ENCODE measurements at regions not wholly inside any gene's neighbourhood (a gene's known extent, or its start where the extent isn't known, plus 50 kb on each side); places are given as distances from the start of the nearest gene placed in this dataset.

DNA sequence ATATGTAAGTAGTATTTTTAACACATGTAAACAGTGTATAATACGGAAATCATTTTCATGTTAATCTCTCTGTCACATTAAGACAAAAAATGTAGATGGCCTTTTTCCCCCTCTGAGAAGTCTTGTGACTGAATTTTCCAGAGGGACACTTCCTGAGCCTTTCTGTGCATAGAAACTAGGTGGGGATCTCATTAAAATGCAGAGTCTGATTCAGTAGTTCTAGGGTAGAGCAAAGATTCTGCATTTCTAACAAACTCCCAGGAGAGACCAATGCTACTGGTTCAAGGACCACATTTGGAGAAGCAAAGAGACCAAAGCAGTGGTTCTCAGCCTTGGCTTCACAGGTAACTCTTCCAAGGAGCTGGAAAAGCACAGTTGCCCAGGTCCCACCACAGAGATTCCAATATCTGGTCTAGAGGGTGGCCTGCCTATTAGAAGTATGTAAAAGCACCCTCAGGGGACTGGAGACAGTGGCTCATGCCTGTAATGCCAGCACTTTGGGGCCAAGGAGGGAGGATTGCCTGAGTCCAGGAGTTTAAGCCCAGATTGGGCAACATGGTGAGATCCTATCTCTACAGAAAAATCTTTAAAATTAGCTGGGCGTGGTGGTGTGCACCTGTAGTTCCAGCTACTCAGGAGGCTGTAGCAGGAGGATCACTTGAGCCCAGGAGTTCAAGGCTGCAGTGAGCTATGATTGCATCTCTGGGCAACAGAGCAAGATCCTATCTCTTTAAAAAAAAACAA is 378.5 kb downstream of the KIF16B start:
- ATAC-seq (no peak), DNase-seq (no peak)
- Mint-ChIP-seq H3K9me3 (ENCODE audit: low read depth) (peaks cover 4% of the 10 kb centered on the region), H3K27ac (no peak overlapping the region), H3K36me3 (no peaks in the 10 kb centered on the region), H3K4me1 (no peaks in the 10 kb centered on the region), H3K27me3 (no peaks in the 10 kb centered on the region), H3K4me3 (no peak overlapping the region)
- CTCF ChIA-PET = no interaction called here

DNA sequence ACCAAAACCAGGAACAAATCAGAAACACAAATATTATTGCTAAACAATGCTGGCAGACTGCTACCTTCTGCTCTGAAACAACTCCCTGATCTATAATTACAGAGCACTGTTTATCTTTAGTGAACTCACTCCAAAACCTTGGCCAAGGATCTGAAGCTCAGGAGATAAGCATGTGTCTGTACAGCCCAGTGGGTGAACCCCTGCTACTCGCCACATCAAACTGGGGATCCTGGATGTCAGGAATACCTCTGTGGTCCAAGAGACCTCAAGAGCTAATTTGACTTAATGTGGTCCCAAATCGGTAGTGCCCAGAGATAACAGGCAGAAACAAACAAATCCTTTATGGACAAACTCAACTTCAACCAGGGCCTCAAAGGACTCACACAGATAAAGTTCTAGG is 381.8 kb downstream of the KIF16B start:
- H3K4me3 Mint-ChIP-seq = no peak overlapping the region
- DNase-seq = no peak
- no peak for ATAC-seq
- H3K27me3 Mint-ChIP-seq = no peaks in the 10 kb centered on the region
- H3K27ac Mint-ChIP-seq = no peak overlapping the region
- H3K36me3 Mint-ChIP-seq = no peaks in the 10 kb centered on the region
- CTCF ChIA-PET = no interaction called here
- no peaks in the 10 kb centered on the region for H3K9me3 Mint-ChIP-seq (ENCODE audit: low read depth)
- H3K4me1 Mint-ChIP-seq = no peaks in the 10 kb centered on the region

DNA sequence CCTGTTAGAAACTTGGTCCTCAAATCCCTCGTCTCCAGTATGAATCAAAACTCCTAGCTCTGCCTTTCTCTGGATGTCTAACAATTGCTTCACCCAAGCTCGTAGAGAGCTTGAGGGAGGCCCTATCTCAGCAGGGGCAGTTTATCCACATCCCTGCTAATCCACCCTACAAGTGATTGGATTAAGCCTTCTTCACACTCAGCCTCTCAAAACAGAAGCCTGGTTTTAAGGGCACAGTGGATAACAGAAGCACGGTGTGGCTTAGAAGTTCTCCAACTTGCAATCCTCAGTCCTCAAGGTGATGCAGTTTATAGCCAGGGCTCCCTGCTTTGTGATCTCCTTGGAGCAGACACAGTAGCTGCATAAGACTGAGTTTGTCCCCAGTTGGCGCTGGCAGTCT is 383.9 kb downstream of the KIF16B start:
- CTCF ChIA-PET = no interaction called here
- DNase-seq (no peak), ATAC-seq (no peak)
- Mint-ChIP-seq H3K9me3 (ENCODE audit: low read depth) (no peaks in the 10 kb centered on the region), H3K27me3 (no peaks in the 10 kb centered on the region), H3K4me3 (no peak overlapping the region), H3K36me3 (no peaks in the 10 kb centered on the region), H3K4me1 (no peaks in the 10 kb centered on the region), H3K27ac (no peak overlapping the region)

GRCh38 chr20:16187956-16188616 is 385.2 kb downstream of the KIF16B start:
- CTCF ChIA-PET = no interaction called here
- no peaks in the 10 kb centered on the region for H3K4me1 Mint-ChIP-seq
- no peaks in the 10 kb centered on the region for H3K27me3 Mint-ChIP-seq
- no peak for ATAC-seq
- no peak for DNase-seq
- no peaks in the 10 kb centered on the region for H3K9me3 Mint-ChIP-seq (ENCODE audit: low read depth)
- H3K4me3 Mint-ChIP-seq = no peak overlapping the region
- H3K27ac Mint-ChIP-seq = no peak overlapping the region
- H3K36me3 Mint-ChIP-seq = no peaks in the 10 kb centered on the region

DNA sequence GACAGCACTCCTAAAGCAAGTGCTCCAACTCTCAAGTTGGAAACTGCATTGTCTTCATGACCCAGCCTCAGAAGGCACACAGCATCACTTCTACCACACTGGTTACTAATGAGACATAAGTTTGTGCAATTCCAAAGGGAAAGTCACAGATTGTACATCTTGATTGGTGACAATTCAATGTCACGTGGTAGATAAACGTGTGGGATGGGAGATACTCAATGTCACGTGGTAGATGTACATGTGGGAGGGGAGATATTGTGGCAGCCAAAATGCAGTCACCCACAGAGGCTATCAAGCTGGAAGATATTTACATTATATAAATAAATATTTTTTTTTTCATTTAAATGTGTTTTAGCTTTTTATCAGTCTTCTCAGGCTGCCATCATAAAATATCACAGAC is 393.3 kb downstream of the KIF16B start:
- Mint-ChIP-seq H3K27me3 (no peaks in the 10 kb centered on the region), H3K9me3 (ENCODE audit: low read depth) (peaks cover 5% of the 10 kb centered on the region), H3K4me3 (no peak overlapping the region), H3K36me3 (no peaks in the 10 kb centered on the region), H3K4me1 (no peaks in the 10 kb centered on the region), H3K27ac (no peak overlapping the region)
- CTCF ChIA-PET = interaction anchor here (1.3 kb wide), 1 partner anchor 54 kb away, joined by 3 read pairs; no protein-coding TSS in a partner anchor
- DNase-seq (no peak), ATAC-seq (no peak)

- H3K36me3 Mint-ChIP-seq = no peaks in the 10 kb centered on the region
- peaks cover 5% of the 10 kb centered on the region for H3K9me3 Mint-ChIP-seq (ENCODE audit: low read depth)
- no peaks in the 10 kb centered on the region for H3K27me3 Mint-ChIP-seq
- CTCF ChIA-PET = interaction anchor here (1.3 kb wide), 1 partner anchor 55 kb away, joined by 3 read pairs; no protein-coding TSS in a partner anchor
- ATAC-seq (no peak), DNase-seq (no peak)
- H3K4me1 Mint-ChIP-seq = no peaks in the 10 kb centered on the region
- no peak overlapping the region for H3K4me3 Mint-ChIP-seq
- H3K27ac Mint-ChIP-seq = no peak overlapping the region
Measured at GRCh38 chr20:16179371-16179770, 393.9 kb downstream of the KIF16B start.

DNA sequence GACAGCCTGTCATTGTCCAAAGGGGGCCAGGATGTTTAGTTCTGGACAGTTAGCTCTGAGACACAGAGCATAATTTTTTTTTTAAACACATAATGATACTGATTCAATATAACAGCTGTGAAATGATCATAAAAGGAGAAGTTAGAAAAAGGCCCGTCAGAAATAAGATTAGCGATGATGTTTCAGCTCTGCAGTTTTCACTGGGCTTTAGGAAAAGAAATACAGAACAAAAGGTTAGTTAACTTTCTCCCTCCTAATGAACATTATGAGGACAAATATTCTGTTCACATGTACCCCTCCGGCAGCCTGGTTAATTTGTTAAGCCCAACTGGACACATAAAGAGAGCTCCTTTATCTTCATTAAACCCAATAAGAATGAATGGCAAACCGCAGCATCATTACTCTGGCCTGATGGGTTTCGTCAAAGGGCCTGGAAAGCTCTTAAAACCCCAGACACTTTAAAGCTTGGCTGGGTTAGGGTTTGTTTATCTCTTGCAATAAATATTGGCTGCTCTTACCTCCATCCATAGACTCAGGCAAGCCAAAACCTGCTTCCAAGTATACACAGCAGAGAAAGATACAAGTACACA is 394.6 kb downstream of the KIF16B start:
- H3K4me3 Mint-ChIP-seq = no peak overlapping the region
- CTCF ChIA-PET = interaction anchor here (1.3 kb wide), 1 partner anchor 56 kb away, joined by 3 read pairs; no protein-coding TSS in a partner anchor
- no peak overlapping the region for H3K27ac Mint-ChIP-seq
- H3K9me3 Mint-ChIP-seq (ENCODE audit: low read depth) = peaks cover 5% of the 10 kb centered on the region
- DNase-seq (no peak), ATAC-seq (no peak)
- H3K27me3 Mint-ChIP-seq = no peaks in the 10 kb centered on the region
- H3K36me3 Mint-ChIP-seq = no peaks in the 10 kb centered on the region
- no peaks in the 10 kb centered on the region for H3K4me1 Mint-ChIP-seq

DNA sequence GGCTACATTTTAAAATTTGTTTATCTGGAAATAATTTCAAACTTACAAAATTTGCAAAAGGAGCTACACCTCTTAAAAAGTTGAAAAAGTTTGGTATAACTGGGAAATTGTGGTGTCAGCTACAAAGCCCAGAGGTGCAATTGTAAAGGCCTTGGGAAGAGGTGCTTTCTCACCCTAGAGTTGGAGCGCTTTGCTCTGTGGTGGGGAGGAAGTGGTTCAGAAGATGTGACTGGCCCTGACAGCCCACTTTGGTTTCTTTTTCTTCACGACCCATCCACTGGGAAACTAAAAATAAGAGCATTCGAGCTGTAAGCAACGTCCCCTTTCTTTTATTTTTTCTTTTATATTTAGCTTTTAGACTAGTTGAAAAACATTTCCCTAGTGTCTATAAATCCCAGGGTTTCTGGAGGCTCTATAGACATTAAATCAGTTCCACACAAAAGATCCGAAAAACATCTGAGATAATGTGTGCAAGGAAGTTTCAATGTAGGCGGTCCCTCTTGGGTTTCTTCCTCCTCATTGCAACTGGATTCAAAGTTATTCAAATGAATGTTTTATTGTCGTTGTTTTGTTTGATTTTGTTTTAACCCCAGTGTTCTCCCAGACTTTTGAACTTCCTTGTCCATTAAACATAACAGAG is 397.8 kb downstream of the KIF16B start:
- Mint-ChIP-seq H3K27ac (no peak overlapping the region), H3K4me3 (no peak overlapping the region), H3K4me1 (no peaks in the 10 kb centered on the region), H3K27me3 (no peaks in the 10 kb centered on the region), H3K36me3 (no peaks in the 10 kb centered on the region), H3K9me3 (ENCODE audit: low read depth) (peaks cover 10% of the 10 kb centered on the region)
- CTCF ChIA-PET = no interaction called here
- DNase-seq (no peak), ATAC-seq (no peak)

DNA sequence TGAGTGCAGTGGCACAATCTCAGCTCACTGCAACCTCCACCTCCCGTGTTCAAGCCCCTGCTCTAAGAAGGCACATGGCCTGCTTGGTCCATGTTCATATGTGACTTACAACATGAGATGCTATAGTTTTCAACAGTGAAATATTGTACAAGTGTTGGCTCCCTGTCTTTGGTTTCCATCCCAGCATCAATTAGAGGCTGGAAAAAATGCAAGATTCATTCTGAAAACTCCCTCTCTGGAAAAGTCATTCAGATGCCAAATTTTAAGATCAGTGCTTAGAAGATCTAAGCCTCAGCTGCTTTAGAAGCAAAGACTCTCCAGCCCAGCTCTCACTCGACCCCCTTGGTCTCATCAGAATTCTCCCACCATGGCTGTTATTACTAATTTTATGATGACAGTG is 398.9 kb downstream of the KIF16B start:
- Mint-ChIP-seq H3K27me3 (no peaks in the 10 kb centered on the region), H3K27ac (no peak overlapping the region), H3K36me3 (no peaks in the 10 kb centered on the region), H3K4me3 (no peak overlapping the region), H3K4me1 (no peaks in the 10 kb centered on the region), H3K9me3 (ENCODE audit: low read depth) (peaks cover 8% of the 10 kb centered on the region)
- CTCF ChIA-PET = no interaction called here
- ATAC-seq = no peak
- no peak for DNase-seq

- Mint-ChIP-seq H3K36me3 (no peaks in the 10 kb centered on the region), H3K4me1 (no peaks in the 10 kb centered on the region)
Measured at GRCh38 chr20:16173044-16173443, 400.2 kb downstream of the KIF16B start.

GRCh38 chr20:16171180-16171579 is 402.1 kb downstream of the KIF16B start:
- Mint-ChIP-seq H3K27ac (no peak overlapping the region), H3K27me3 (no peaks in the 10 kb centered on the region), H3K4me1 (no peaks in the 10 kb centered on the region), H3K36me3 (no peaks in the 10 kb centered on the region), H3K9me3 (ENCODE audit: low read depth) (peaks cover 10% of the 10 kb centered on the region), H3K4me3 (no peak overlapping the region)
- no peak for ATAC-seq
- DNase-seq = no peak
- CTCF ChIA-PET = no interaction called here

More at GRCh38 chr20:16173044-16173443, 400.2 kb downstream of the KIF16B start:
- Mint-ChIP-seq H3K27me3 (no peaks in the 10 kb centered on the region), H3K9me3 (ENCODE audit: low read depth) (peaks cover 10% of the 10 kb centered on the region), H3K4me3 (no peak overlapping the region), H3K27ac (no peak overlapping the region)
- CTCF ChIA-PET = no interaction called here
- DNase-seq = no peak
- no peak for ATAC-seq

- Mint-ChIP-seq H3K4me3 (no peak overlapping the region), H3K27me3 (no peaks in the 10 kb centered on the region), H3K9me3 (ENCODE audit: low read depth) (peaks cover 10% of the 10 kb centered on the region), H3K36me3 (no peaks in the 10 kb centered on the region), H3K4me1 (no peaks in the 10 kb centered on the region), H3K27ac (no peak overlapping the region)
- no peak for DNase-seq
- CTCF ChIA-PET = no interaction called here
- no peak for ATAC-seq
Measured at GRCh38 chr20:16170406-16170971, 402.8 kb downstream of the KIF16B start.

GRCh38 chr20:16167423-16168130 is 405.7 kb downstream of the KIF16B start:
- DNase-seq (no peak), ATAC-seq (no peak)
- H3K9me3 Mint-ChIP-seq (ENCODE audit: low read depth) = peaks cover 7% of the 10 kb centered on the region
- no peaks in the 10 kb centered on the region for H3K4me1 Mint-ChIP-seq
- H3K27ac Mint-ChIP-seq = no peak overlapping the region
- H3K36me3 Mint-ChIP-seq = no peaks in the 10 kb centered on the region
- H3K27me3 Mint-ChIP-seq = no peaks in the 10 kb centered on the region
- CTCF ChIA-PET = no interaction called here
- H3K4me3 Mint-ChIP-seq = no peak overlapping the region
